Liver (tissue), 3 donors: ENCODE measurements at regions not wholly inside any gene's neighbourhood (a gene's known extent, or its start where the extent isn't known, plus 50 kb on each side); places are given as distances from the start of the nearest gene placed in this dataset.

ENCODE experiments used
- GABPA ChIP-seq, 2 donors: IDR thresholded peaks in 1 of 2; conservative IDR thresholded peaks in 1 of 2; 2 replicates each; pipeline ENCODE4 v1.6.1; 2016; ENCODE audit warnings: antibody characterized with exemption in 2 of 2, mild to moderate bottlenecking in 1 of 2, moderate library complexity in 1 of 2
- JUND ChIP-seq, 2 donors: IDR thresholded peaks; 2 replicates each; pipeline ENCODE4 v1.6.1; 2016; ENCODE audit warnings: antibody characterized with exemption in 2 of 2
- RAD21 ChIP-seq, 2 donors: IDR thresholded peaks; 2 replicates each; pipeline ENCODE4 v1.6.1; 2016; ENCODE audit warnings: antibody characterized with exemption in 2 of 2, mild to moderate bottlenecking in 2 of 2
- REST ChIP-seq: IDR thresholded peaks from 2 replicates; pipeline ENCODE4 v1.6.1; 2016; ENCODE audit warnings: antibody characterized with exemption, mild to moderate bottlenecking
- SP1 ChIP-seq: IDR thresholded peaks from 2 replicates; pipeline ENCODE4 v1.6.1; 2018; ENCODE audit warnings: antibody characterized with exemption, mild to moderate bottlenecking
- YY1 ChIP-seq: IDR thresholded peaks from 2 replicates; pipeline ENCODE4 v1.6.1; 2016; ENCODE audit warnings: antibody characterized with exemption, mild to moderate bottlenecking
- TF ChIP-seq, protein P1 (sequence below): fragments of 150-350 bp; IDR thresholded peaks from 2 replicates; pipeline ENCODE4 v1.5.1; 2017; ENCODE audit warnings: improper control_type of control experiment, low read depth, low read length; ENCODE audit not compliant: missing input control
- TF ChIP-seq, protein P2 (sequence below): IDR thresholded peaks from 2 replicates; pipeline ENCODE4 v1.6.1; 2016; ENCODE audit warnings: antibody characterized with exemption
- TF ChIP-seq, protein P3 (sequence below): IDR thresholded peaks from 2 replicates; pipeline ENCODE4 v1.6.1; 2016; ENCODE audit warnings: antibody characterized with exemption
- donor health status: healthy.
- donor health status: healthy.

DNA sequence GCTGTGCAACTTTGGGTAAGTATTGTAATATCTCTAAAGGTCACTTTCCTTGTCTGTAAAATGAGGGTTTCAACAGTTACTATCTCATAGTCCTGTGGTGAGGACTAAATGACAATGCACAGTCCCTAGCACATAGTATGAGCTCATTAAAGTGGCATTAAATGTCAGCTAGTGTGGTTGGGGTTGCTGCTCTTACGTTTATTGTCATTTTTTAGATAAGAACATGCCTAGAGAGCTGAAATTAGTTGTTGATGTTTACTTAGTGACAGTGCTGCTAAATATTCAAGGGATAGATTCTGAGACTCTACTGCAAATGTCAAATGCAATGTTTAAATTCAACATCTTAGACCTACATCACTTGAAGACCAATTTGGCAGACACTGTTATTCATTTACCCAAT lies 356.1 kb upstream of the ETAA1 start:
- TF ChIP-seq RAD21 (IDR thresholded peaks at IDR 0.05) (no peak), YY1 (no peak), JUND (IDR thresholded peaks at IDR 0.05) (no peak), GABPA (IDR thresholded peaks at IDR 0.05 in 1 of 2, conservative IDR thresholded peaks at IDR 0.05 in 1 of 2) (no peak), REST (no peak), SP1 (no peak)
- TF ChIP-seq, protein P1, sequence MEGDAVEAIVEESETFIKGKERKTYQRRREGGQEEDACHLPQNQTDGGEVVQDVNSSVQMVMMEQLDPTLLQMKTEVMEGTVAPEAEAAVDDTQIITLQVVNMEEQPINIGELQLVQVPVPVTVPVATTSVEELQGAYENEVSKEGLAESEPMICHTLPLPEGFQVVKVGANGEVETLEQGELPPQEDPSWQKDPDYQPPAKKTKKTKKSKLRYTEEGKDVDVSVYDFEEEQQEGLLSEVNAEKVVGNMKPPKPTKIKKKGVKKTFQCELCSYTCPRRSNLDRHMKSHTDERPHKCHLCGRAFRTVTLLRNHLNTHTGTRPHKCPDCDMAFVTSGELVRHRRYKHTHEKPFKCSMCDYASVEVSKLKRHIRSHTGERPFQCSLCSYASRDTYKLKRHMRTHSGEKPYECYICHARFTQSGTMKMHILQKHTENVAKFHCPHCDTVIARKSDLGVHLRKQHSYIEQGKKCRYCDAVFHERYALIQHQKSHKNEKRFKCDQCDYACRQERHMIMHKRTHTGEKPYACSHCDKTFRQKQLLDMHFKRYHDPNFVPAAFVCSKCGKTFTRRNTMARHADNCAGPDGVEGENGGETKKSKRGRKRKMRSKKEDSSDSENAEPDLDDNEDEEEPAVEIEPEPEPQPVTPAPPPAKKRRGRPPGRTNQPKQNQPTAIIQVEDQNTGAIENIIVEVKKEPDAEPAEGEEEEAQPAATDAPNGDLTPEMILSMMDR, result no peak
- TF ChIP-seq, protein P2, sequence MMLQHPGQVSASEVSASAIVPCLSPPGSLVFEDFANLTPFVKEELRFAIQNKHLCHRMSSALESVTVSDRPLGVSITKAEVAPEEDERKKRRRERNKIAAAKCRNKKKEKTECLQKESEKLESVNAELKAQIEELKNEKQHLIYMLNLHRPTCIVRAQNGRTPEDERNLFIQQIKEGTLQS, result no peak
- TF ChIP-seq, protein P3, sequence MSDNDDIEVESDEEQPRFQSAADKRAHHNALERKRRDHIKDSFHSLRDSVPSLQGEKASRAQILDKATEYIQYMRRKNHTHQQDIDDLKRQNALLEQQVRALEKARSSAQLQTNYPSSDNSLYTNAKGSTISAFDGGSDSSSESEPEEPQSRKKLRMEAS, result no peak
